ENCODE measurements at regions not wholly inside any gene's neighbourhood (a gene's known extent, or its start where the extent isn't known, plus 50 kb on each side); places are given as distances from the start of the nearest gene placed in this dataset.
"Not testable (repeated sequence)": the region's sequence is repeated elsewhere in the genome, so short reads cannot be mapped to it uniquely, and the experiment has no call there.

DNA sequence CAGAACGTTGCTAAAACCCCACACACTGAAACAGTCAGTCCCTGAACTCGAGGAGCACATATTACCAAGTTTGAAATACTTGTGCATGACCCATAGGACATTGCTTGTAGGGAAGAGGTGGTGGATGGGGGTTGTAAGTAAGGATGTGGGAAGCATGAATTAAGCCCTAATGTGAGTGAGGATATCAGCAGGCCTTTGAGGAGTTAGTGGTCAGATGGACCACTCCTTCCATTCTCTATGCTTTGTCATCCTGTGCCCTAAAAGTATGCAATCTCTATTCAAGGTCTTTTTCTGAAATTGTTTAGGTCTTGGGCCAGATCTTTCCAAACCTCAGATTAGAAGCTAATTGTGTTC, 70.9 kb upstream of the SAMSN1 start:
- no peak for DNase-seq (ENCODE audit: low read depth)

DNA sequence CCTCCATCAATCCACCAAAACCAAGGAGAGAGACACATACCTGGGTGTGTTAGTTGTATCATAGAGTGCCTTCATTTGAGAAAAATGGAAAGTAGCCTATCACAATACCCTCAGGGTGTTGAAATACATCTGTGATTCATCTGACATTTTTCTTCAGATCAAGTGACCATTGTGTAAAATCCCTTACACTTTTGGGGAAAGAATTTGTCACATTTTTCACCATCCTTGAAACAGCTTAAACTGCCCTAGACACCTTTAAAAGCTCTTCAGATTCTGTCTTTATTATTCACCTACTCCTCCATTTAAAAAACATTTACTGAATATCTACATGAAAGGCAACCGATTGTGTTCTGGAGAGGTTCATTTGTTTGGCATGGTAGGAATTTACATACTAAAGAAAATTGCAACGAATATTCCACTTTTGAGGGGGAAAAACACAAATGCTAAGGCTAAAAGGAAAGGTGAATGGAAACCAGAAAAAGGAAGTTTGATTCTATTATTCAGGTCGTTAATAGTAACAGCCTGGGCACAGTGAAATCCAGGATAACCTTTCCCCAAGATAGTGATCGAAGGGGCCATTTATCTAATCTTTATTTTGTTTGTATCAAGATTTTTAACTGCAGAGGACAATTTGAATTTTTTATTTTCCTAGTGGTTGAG, 70.4 kb upstream of the SAMSN1 start:
- no peak for DNase-seq (ENCODE audit: low read depth)

GRCh38 chr21:14615359-14615974, 69.4 kb upstream of the SAMSN1 start:
- DNase-seq (ENCODE audit: low read depth) = no peak

DNA sequence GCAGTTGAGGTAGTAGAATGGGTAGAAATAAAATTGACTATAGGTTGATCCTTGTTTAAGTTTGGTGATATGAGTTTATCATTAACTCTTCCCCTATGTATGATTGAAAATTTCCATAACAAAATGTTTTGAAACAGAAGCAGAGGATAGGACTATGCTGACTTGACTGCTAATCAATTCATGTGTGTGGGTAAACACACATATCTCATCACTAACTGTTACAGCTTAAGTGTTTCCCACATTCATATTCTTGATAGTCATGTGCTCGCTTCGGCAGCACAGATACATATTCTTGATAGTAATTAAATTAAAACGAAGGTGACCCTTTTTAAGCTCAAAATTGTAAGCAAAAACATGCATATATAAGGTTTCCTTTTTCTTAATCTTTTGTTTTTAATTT, 68.2 kb upstream of the SAMSN1 start:
- DNase-seq (ENCODE audit: low read depth) = no peak

GRCh38 chr21:14613486-14614224, 67.5 kb upstream of the SAMSN1 start:
- DNase-seq (ENCODE audit: low read depth) = no peak

- not testable (repeated sequence) for DNase-seq (ENCODE audit: low read depth)
Measured at GRCh38 chr21:14610119-14610518, 64.0 kb upstream of the SAMSN1 start.

GRCh38 chr21:14609274-14609673, 63.2 kb upstream of the SAMSN1 start:
- DNase-seq (ENCODE audit: low read depth) = no peak

DNA sequence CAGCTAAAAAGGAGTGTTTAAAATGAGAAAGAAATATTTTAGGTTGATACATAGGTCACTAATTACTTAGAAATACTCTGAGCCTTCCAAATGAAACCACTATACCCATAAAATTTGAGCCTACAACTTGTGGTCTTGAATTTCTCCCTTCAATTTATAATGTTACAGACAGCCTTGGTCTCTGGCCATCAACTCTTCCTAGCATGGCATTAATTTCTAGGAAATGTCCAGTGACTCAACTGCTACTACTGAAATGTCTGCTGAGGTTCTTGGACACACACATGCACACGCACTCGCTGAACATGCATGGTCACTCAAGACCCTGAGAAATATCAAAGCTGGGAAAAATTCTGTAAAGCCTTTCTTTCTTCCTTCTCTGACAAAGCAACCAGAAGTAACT, 61.1 kb upstream of the SAMSN1 start:
- DNase-seq (ENCODE audit: low read depth) = no peak

DNA sequence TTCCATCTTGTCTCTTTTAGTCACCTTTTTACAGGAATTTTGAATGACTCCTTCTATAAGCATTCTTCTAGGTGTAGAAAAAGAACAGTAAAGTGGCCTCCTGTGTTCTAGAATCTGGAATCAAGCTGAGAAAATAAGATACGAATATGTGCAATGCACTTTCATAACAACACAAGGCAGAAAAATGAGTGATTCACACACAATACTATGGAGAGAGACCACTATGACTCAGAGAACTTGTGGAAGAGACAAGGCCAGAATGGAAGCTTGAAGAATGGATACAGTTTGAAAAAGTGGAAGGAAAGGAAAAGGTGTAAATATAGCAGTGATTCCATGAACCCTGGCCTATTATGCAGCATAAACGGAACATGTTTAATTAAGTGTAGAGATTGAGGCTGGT, 57.1 kb upstream of the SAMSN1 start:
- no peak for DNase-seq (ENCODE audit: low read depth)

- no peak for DNase-seq (ENCODE audit: low read depth)
Measured at GRCh38 chr21:14602382-14602958, 56.4 kb upstream of the SAMSN1 start.

DNA sequence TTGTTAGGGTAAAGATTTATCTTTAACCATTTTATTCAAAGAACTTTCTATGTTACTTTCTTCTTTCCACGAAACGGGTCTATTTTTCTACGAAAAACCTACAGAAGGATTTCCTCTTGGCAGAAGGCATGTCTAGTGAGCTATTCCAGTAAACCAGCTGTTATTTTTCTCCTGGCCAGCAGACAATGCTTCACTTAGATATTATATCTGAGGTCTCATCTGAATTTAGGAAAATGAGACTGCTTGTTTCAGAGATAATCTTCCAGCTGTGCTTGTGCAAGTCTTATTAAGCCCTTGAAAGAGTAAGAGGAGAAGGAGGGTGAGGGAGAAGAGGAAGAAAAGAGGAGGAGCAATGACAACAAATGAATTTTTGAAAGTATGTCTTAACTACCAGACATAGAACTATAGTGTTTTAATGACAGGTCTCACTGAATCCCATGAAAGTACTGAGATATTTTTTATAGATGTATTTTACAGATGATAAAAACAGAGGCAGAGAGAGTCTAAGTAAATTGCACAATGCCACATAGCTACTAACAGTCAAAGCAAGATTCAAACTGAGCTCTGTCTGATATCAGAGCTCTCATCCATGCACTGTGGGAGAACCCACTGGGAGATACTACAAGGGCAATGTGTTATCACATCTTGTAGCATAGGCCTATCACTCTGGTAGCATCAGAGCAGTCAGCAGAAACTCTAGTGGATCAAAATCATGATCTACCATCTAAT, 54.6 kb upstream of the SAMSN1 start:
- DNase-seq (ENCODE audit: low read depth) = no peak

- no peak for DNase-seq (ENCODE audit: low read depth)
Measured at GRCh38 chr21:14598065-14598464, 52.0 kb upstream of the SAMSN1 start.
